HG03139 (cell line): ENCODE measurements at regions not wholly inside any gene's neighbourhood (a gene's known extent, or its start where the extent isn't known, plus 50 kb on each side); places are given as distances from the start of the nearest gene placed in this dataset.

Experiments used
- ATAC-seq: cut with Tn5 transposase; IDR thresholded peaks from one replicate; pipeline ENCODE4 v1.9.1; 2021; ENCODE audit not compliant: unreplicated experiment

DNA sequence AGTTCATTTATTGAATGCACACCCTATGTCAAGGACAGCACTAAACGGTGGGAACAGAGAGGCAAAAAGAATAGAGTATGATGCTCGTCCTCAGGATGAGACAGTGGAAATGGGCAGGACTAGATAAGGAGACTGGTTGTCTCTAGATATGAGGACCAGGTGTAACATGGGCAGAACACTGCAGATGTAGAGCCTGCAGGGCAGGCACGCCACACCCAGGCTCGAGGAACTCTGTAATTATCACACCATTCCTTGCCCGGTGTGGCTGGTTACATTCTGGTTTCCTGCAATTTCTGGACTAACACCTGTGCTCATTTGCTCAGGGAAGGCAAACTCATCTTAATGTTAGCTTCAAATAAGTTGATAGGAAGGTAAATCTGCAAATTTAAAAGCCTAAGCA lies 334.4 kb downstream of the DHX15 start:
- ATAC-seq, result no peak

DNA sequence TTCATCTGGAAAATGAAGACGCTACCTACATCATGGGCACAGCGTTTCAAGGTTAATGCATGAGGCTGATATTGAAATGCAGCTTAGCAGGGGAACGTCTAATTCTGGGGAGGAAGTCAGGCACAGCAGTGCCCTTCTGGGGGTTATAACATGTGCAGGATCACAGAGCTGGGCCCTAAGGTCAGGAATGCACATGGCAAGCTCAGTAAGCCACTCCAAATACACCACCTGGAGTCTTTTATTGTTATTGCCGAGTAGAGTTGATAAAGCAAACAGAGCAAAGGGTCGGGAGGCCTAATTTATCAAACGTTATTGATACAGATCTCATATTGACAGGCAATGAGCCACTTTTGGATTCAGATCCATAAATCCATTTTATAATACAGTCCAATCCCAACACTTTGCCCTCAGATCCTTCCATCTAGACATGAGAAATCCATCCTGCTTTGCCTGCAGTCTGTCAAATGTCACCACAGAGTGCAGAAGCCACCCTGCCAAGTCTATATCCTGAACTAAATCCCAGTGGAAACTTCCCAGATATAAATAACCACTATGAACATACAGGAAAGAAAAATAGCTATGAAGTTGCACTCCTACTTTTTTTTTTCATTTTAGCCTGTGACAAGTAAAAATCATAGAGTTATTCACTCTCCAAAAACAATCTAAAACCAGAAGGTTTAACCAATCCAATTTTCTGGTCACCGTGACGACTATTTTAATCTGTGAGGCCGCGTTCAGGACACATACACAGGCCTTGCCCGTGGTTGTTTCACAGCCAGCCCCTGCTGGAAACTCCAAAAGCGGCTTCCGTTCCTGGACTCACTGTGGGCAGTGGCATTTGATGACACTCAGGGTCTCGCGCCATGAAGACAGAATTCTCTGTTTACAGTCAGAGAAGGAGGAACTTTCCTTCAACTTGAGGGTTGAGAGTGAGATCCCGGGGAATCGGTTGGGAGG lies 335.4 kb downstream of the DHX15 start:
- ATAC-seq, result no peak

DNA sequence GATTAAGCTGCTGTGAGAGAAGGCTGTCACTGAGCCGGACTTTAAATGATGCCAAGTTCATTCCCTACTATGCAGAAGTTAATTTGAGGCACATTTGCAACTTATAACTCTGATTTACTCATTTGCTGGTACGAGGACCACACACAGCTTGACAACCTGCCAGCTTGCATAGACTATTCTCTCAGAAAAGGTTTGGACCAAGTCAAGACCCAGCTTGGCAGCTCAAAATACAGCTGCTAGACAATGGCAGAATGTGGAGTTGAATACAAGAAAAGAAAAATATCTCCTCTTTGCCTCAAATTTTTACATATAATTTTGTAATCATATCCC lies 338.9 kb downstream of the DHX15 start:
- no peak for ATAC-seq

DNA sequence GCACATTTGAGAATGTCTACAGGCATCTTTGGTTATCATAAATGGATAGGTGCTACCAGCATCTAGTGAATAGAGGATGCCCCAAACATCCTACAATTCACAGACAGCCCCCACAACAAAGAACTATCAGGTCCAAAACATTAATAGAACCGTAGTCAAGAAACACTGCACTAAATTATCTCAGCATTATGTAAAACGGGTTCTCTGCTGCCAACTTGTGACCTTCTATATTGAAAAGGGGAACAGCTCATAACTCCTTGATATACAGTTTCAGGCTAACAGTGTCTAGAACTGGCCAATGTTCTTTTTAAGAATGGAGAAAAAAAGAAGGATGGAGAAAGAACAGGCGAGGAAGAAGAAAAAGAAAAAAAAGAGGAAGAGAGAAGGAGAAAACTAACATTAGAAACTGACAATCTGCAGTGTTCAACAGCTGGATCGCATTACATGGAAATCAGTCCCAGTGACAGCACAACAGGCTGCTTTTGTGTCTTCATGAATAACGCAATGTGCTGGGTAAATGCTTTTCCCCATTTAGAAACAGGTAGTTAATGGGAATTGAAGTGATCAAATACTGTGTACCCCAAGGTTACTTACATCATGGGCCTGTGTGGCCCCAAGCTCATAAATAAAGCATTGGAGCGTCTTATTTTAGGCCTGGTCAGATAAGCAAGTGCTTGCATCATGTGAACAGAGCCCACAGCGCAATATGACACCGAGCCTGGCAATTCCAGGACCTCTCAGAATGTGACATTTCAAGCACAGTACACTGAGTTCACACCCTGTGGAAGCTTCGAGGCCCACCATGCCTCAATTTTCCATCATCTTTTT lies 339.5 kb downstream of the DHX15 start:
- ATAC-seq, result no peak

DNA sequence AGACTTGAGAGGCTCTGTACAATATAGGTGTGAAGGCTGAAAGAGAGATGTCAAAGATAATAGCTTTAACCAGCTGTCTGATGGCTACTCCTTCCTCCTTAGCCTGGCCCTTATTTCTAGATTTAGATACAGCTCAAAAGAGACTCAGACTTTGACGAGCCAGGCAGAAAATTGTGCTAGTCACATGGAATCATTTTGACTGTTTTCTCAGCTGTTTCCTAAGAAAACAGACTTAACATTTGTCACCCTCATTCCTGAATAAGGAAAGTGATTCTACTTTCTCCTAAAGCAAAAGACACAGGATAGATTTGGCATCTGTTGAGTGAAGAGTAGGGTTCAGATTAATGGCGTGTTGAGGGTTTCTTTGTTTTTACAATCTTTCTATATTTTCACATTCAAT lies 340.7 kb downstream of the DHX15 start:
- no peak for ATAC-seq

DNA sequence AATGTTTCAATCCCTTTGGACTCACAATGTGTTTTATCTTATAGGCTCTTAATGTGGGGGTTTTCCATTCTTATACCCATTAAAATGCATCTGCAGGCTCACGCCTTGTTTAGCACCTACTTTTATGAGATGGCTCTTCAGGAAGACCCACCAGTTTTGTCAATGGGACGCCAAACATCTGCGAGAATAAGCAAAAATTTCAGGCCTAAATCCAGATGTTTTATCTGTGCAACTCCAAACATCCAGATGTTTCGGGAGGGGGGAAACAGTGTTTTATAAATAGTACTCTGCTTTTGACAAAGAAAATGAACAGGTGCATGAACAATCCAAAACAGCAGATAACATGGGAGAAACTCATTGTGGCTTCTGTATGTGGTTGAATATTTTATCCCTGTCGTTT lies 342.8 kb downstream of the DHX15 start:
- ATAC-seq, result no peak

DNA sequence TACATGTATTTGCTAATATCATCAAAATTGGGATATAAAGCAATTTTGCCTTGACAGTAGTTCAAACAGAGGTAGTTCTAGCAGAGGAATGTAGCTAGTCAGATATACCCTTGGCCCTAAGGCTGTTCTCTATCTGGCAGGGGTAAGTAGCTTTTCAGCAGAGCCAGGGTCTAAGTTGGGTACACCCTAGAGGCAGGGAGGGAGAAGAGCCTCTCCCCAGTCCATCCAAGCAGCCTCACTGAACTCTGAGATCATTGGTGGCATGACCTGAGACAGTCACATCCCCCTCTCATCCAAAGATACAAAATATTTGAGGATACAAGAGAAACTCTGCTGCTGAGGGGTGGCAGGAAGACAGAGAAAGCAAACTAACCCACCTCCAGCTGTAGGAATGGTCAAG lies 343.7 kb downstream of the DHX15 start:
- ATAC-seq, result no peak

DNA sequence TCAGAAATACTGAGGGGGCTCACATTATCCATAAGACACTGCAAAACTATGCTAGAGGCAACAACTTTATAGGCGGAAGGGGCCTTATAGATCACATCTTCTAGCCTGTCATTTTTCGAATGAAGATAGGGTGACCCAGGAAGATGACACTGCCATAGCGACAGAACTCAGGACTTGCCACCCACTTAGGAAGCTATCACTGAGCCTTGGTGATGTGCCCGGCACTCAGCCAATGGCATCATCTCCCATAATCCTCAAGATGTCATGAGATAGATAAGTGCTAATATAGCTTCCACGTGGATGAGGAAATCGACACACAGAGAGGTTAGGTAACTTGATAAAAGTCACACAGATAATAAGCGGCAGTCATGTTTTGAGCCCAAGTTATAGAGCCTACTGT lies 346.6 kb downstream of the DHX15 start:
- ATAC-seq, result no peak

DNA sequence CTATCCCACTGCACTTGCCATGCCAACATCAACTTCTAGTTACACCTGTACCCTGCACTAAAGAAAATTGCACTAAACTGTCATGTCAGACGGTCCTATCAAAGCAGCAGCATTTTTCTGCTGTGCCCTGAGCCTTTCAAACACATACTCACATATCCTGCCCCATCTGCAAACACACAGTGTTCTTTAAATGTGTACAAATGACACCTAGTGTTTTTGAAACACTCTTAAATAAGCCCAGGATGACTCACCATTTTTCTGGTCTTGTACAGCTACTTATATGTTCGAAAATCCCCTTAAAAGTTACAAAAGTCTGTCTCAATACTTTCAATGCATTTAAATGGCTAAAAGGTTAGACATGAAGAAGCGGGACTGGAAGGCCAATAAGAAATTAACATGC lies 346.7 kb upstream of the PPARGC1A start:
- ATAC-seq, result no peak

DNA sequence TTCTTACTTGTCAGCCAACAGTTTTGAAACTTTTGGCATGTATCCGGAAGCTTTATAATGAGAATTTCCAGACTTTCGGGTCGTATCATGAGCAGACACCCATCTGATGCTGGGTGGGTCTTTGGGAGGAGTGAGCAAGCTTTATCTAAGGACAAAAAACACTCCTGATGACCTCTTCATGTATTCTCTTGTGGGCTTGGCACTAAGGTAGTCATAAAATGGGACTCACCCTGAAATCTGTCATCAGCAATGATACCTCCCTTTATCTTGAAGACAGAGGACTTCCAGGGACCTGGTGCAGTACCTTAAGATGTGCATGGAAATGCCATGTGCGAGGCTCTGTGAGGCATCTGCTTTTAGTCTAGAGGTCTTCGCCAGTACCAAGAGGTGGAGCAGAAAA lies 346.3 kb upstream of the PPARGC1A start:
- no peak for ATAC-seq

DNA sequence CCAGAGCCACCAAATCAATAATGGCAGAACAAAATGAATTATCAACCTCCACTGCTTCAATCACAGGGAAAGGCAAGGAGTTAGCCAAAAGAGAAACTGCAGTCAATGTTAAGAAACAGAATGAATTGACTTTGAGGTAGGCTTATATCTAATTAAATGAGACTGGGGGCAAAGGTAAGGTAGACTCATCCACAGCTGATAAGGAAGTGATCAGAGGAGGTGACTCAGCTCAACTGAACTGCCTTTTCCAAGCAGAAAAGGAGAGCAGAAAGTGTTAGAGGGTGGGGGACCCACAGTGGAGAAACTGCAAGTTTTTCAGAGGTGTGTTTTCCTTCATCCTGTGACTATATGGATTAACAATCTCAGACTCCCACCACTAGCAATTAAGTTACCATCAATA lies 345.8 kb upstream of the PPARGC1A start:
- ATAC-seq, result no peak

DNA sequence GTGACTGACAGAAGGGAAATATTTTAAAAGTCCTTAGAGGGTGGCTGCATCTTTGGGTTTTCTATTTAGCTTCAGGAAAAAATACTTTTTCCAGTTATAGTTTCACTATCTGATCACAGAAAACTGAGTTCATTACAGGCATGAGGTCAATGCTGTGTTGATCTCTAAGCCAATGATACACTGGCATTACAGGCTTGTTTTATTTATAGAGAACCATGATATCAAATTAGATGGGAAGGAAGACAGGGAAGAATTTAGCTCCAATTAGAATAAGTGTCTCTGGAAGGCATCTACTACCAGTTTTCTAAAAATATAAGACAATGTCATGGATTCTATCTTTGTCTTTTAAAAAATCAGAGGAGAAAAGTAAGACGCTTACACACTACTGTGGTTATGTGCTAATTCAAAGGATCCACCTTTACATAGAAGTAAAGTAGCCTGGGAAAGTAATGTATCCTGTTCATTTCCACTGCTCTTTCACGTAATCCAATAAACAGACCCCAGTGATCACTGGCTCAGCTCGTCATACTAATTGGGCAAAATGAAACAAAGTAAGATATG lies 344.5 kb upstream of the PPARGC1A start:
- ATAC-seq, result no peak

DNA sequence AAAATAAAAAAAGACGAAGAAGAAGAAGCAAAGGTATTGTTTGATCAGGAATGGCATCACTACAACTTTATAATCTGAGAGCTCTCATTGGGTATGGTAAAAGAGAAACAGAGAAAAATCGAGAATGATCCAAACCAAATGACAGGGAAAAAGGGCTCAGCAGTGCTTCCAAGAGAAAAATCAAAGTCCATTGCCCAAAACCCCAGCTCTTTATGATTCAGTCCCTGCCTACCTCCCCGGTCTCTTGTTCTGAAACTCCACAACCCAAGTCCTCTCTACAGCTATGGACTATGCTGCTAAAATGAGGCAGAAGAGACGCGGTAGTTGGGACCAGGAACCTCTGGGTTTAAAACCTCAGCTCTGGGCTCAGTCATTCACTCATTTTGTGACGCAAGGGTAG lies 341.1 kb upstream of the PPARGC1A start:
- ATAC-seq, result no peak

DNA sequence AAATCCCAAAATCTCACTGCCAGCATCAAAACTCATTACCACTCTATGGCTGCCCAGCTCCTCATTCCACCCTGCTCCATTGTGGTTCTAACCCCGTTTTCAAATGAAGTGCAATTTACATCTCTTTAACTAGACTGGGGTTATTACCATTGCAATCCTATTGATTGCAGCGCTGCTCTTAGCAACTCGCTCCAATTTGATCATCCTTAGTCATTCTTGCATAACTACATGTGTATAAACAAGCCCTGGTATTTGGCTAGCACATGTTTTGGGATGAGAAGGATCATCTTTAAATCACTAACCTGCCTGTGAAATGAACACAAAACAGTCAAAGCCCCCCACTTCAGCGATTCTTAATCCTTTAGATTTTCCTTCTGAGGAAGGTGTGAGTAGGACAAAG lies 340.1 kb upstream of the PPARGC1A start:
- ATAC-seq, result no peak

DNA sequence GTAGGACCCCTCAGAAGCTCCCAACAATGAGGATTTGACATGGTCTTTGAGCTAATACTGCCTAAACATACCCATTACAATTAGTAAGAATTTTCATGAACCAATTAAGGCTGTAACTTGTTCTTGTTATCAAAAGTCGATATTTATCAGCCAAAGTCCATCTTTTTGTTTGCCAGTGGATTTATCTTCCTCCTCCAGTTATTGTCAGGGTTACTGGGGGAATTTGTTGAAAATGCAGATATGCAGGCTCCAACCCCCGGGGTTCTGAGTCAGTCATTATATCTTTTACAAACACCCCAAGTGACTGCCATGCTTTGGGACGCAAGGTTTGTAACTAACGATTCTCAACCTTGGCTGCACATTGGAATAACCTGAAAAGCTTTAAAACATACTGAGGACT lies 338.8 kb upstream of the PPARGC1A start:
- no peak for ATAC-seq

DNA sequence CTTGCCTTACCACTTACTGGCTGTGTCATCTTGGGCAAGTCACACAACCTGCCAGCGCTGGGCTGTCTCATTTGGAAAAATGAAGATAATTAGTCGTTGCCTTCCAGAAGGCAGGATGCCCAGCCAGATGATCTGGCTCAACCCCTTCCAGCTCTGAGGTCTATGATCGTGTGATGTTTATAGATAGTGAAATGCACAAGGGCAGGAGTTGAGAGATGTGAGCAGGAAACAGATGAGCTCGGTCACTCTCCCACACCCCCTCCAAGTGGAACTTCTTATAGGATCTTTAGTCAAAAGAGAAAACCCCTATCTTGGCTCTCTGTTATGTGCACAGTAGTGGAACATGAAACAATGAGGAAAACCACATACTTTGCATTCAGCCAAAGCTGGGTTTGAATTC lies 336.8 kb upstream of the PPARGC1A start:
- ATAC-seq, result no peak

DNA sequence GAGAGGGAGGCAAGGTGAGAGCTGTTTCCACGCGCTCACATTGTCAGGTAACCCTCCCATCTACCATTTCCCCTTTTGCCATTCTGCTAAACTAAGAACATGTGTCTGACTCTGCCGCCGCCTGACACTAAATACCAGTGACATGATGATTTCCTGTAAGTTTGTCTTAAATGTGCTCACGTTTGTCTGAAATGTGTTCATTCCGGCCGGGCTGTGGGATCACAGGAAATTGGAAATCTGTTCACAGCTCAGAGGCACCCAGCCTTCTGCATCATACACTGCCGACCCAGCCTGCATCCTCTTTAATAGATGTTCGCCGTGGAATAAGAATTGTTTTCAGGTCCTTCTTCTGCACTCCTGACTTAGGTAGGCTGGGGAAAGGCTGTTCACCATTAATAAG lies 336.2 kb upstream of the PPARGC1A start:
- no peak for ATAC-seq

DNA sequence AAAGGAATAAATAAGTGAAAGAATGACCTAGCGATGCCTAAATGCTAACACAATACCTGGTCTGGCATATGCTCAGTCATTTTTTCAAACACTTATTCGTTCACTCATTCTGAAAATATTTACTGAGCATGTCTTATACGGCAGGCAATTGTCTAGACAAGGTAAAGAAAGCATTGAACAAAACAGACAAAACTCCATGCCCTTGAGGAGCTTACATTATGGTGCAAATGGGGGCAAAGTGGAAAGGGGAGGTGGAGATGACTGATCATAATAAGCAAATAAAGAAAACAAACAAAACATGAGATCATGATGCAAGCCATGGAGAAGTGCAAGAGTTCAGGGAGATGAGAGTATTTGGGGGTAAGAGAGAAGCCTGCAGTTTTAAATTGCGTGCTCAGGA lies 334.6 kb upstream of the PPARGC1A start:
- no peak for ATAC-seq

DNA sequence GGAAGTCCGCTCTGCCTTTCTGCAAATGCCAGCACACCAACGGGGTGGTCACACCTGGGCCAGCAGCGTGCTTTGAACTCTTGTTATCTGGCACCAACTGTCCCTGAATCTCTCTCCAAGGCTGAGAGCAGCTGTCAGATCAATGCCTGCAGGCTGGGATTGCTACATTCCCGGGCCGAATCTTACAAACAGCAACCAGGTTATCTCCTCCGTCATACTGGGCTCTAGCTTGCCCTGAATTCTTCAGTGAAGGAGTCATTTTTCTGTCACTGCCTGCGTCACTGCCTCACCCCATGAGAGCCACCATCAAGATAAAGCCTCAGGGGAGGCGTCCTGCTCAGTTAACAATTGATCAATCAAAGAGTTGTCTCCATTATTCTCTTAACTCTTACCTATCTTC lies 329.4 kb upstream of the PPARGC1A start:
- ATAC-seq, result no peak

DNA sequence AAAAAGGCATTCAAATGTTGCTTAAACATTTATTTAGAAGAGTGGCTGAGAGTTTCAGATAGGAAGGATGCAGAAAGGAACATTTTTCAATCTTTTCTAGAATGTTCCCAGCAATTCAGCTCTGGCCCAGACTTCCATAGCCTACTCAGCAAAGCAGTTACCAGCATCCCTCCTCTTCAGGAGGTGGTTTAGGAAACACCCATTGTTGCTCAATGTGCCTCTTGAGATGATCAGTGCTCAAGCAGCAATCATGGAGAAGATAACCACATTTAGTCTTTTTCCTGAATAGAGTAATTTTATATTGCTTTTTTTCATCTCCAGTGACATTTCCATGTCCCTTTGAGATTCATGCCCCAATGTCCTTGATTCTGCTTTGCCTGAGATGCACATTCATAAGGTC lies 328.7 kb upstream of the PPARGC1A start:
- no peak for ATAC-seq

DNA sequence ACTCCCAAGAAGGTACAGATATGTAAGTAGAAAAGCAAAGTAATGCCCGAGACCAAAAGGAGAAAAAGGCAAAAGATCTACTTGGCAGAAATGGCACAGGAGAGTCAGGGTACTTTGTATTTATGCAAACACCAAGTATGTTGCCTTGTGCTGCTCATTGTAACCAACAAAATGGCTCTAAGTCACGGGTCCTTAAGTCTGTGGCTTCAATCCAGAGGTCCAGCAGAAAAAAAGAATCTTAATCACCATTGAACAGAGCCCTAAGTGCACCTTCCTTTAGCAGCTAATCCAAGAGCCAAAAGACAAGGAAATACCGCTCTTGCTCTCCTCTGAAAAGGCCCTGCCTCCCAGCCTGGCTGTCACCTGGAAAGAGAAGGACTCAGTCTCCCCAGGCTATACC lies 324.9 kb upstream of the PPARGC1A start:
- ATAC-seq, result no peak

DNA sequence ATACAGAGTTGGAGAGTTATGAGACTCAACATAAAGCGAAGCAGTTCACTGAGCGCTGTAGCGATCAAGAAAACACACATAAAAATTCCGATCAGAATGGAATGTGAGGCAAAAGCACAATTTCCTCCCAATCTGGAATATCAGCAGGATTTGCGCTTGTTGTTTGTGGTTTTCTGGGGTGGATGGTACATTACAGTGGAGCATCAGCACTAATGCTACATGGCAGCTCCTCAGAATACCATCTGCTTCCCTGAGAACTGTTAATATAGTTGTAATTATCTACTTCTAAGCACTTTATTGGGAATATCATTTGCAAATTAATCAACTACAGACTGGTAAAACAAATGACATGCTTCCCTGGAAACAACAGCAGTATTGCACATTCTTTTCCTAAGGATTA lies 324.1 kb upstream of the PPARGC1A start:
- ATAC-seq, result no peak
